Activated effector memory CD4-positive, alpha-beta T cell treated with Interleukin-2 at 50 U/mL for 16 hours (primary cell): ENCODE measurements at regions not wholly inside any gene's neighbourhood (a gene's known extent, or its start where the extent isn't known, plus 50 kb on each side); places are given as distances from the start of the nearest gene placed in this dataset.
"Not testable (repeated sequence)": the region's sequence is repeated elsewhere in the genome, so short reads cannot be mapped to it uniquely, and the experiment has no call there.

Source experiments
- DNase-seq: peaks from one replicate; pipeline ENCODE4 v3.0.0-alpha.2; 2020

DNA sequence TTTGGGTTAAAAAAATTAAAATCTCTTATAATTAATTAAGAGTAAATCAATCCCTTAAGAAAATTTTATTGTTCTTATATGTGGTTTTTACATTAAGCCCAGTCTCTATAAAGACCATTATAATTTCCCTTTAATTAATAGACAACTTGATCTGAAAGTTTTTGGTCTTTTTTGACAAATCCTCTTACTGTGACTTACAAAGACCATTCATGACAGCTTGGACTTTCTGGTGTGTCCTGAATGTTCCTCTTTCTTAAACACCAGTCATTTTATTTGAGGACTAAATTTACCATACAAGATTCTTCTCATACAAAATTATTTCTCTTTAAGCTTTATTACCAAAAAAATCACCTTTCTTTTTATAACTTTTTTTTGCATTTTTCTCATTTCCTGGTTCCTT lies 368.3 kb downstream of the ADGRD1 start:
- no peak for DNase-seq

DNA sequence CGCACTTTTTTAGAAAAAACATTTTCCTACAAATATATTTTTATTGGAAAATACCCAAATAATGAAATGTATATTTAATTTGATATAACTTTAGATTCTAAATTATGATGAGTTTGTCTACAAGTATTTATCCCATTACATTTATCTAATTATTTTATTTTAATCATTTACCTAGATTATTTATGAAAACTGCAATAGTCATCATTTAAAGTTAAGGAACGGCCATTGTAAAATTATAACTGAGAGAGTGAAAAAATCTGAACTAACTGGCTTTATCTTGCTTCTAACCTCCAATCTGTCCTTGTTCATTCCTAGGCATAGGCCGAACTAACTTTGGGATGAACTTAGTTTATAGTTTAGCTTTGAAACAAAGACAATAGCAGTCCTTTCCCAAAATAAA lies 368.8 kb downstream of the ADGRD1 start:
- not testable (repeated sequence) for DNase-seq

DNA sequence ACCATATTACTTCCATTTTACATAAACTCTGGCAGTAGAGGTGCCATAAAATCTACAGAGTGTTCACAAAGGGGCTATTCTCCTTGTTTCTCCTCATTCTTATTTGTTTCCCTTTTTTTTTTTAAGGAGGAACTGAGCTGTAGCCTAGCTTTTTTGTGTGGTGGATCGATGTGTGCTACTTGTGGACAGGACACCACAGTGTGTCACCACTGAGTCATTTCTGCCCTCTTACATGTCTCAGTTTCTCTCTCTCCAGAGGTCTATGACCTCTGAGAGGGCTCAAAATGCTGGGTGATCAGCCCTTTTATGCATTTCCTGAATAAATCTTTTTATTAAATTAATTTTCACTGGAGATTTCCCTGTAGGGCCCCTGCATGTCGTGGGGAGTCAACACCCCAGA lies 370.2 kb downstream of the ADGRD1 start:
- DNase-seq: no peak

DNA sequence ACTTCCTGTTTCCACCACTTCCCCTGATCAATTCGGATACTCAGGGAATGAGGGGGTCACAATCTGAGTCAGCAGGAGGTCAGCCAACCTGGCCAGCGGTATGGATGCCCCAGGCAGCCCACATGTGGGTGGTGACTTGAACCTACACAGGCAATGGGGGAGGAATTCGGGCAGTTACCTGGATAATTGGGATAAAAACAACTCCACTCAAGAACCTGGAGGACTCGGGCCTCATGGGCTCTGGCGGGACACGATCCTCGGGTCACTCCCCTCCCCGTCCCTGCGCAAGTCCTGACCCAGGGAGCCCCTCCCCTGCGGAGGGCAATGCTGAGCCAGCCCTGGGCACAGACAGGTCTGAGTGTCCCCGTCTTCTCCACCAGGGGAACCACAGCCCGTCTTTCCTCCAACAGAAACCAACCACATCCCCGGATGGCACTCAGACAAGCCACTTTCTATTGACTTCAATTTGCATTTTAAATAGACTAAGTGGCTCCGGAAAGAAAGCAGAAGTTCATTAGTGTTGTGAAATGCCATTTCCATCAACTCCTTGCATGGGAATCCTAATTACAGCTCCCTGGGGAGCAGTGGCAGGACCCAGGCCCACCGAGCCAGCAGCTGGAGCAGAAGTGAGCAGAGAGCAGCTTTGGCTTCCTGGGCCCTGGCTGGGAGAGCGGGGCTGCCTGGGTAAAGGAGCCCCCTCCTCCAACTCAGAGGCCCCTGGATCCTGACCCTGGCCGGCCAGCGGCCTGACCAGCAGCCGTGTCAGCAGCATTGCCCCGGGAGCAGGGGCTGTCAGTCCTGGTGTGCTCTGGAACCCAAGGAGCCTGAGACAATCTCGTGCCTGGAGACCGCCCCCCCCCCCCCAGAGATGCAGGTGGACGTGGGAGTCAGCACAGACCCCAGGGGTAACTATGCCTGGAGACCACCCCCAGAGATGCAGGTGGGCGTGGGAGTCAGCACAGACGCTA lies 374.1 kb downstream of the ADGRD1 start:
- no peak for DNase-seq

- not testable (repeated sequence) for DNase-seq
Observed at GRCh38 chr12:131328861-131329845, 375.4 kb downstream of the ADGRD1 start.

DNA sequence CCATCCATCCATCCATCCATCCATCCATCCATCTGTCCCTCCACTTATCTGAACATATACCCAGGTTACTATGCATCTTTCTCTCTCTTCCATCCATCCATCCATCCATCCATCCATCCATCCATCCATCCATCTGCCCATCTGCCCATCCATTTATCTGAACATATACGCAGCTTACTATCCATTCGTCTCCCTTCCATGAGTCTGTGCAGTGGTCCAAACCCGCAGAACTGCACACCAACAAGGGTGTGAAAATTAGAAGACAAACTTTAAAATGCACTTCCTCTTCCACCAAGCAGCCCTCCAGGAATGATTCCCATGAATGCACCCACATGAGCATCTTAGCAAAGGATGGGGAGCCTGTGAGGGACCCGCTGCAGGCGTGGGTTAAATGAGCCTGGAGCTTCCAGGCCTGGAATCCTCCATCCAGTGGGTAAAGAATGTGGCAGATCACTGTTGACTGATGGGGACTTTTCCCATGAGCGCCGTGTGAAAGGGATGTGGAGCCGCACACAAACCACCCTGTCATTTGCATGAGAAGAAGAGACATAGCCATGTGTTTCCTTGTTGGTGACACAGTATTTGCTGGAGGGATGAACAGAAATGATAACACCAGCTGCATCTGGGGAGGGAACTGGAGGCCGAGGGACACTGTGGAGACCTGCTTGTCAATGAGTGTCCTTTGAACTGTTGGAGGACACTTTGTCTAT lies 376.6 kb downstream of the ADGRD1 start:
- no peak for DNase-seq

DNA sequence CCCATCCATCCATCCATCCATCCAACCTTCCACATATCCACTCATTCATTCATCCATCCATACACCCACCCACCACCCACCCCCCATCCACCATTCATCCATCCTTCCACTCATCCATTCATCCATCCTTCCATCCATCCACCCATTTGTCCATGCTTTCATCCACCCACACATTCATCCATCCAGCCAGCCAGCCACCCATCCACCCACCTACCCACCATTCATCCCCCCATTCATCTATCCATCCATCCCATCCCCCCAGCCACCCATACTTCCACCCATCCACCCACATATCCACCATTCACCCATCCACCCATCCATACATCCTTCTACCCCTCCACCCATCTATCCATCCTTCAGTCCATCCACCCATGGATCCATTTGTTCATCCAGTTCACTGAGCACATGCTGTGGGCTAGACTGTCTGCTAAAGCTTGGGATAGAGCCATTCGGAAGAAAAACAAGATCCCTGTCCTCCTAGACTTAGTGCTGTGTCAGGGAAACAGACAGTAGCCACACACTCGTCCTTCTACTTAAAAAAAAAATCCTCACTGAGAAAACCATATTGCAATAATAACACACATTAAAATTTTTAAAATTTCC lies 377.5 kb downstream of the ADGRD1 start:
- no peak for DNase-seq

DNA sequence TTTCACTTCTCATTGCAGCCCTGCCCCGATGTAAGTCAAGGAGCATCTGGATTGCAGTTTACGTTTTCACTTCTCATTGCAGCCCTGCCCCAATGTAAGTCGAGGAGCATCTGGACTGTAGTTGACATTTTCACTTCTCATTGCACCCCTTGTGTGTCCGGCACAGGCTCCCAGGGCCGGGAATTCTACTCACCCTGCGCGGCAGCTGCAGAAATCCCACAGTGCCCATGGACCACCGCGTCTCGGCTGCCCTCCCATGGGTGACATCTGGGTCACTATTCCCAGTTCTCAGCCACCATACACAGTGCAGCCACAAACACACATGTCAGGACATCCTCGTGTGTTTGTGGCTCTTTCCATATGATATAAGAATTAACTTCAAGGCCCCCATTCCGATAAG lies 378.5 kb downstream of the ADGRD1 start:
- DNase-seq: no peak

DNA sequence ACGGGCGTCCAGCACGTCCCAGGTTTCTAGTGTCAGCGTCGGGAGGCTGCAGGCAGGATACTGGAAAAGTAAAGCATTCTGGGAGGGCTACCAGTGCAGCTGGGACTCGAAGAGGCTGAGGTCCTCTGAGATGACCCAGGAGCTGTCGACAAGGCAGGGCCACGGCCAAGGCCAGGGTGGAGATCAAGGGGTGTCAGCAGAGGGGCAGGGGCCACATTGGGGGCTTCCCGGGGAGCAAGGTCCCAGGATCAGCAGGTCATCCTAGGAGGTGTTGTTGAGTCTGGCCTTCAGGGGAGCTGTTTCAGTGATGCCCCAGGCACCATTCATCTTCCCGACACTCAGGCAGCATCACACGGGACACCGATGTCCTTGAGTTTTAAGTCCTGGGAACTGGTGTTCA lies 377.8 kb upstream of the SFSWAP start:
- no peak for DNase-seq

DNA sequence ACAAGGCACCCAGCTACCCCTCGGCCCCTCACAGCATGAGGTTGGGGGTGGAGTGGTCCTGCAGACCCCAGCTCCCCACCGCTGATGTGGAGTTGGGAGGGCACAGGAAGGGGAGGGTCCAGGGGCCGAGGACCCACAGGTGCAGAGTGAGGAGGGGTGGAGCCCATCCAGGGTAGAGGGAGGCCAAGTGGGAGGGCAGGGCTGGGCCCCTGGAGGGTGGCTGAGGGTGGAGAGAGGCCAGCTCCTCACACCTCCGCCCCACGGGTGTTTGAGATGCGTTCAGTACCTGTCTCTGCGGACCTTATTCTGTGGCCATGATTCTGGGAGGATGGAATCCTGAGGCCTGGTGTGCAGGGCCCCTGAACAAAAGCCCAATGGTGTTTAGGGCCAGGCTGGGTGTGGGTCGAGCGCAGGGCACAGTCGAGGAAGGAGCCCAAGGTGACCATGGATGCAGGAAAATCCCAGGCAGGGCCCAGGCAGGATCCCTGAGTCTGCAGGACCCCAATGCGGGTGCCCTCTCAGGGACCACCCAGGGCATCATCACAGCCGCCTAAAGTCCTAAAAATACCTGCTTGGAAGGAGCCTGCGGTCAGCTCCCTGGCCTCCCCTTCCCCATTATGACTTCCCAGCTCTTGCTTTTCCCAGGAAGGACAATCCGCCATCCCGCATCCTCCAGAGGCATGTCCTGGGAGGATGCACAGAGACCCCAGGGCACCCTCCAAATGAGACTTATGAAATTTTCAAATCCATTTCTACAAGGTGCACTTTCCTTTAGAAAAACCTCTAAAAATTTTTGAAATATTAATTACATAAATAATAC lies 377.1 kb upstream of the SFSWAP start:
- no peak for DNase-seq

GRCh38 chr12:131334835-131335234 lies 376.1 kb upstream of the SFSWAP start:
- no peak for DNase-seq

- DNase-seq: no peak
Observed at GRCh38 chr12:131335456-131335855, 375.4 kb upstream of the SFSWAP start.

DNA sequence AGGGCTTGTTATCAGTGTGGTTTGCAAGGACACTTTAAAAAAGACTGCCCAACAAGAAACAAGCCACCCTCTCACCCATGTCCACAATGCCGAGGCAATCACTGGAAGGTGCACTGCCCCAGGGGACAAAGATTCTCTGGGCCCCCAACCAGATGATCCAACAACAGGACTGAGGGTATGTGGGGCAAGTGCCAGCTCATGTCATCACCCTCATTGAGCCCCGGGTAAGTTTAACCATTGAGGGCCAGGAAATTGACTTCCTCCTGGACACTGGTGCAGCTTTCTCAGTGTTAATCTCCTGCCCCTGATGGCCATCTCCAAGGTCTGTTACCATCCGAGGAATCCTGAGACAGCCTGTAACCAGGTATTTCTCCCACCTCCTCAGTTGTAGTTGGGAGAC lies 373.0 kb upstream of the SFSWAP start:
- not testable (repeated sequence) for DNase-seq

DNA sequence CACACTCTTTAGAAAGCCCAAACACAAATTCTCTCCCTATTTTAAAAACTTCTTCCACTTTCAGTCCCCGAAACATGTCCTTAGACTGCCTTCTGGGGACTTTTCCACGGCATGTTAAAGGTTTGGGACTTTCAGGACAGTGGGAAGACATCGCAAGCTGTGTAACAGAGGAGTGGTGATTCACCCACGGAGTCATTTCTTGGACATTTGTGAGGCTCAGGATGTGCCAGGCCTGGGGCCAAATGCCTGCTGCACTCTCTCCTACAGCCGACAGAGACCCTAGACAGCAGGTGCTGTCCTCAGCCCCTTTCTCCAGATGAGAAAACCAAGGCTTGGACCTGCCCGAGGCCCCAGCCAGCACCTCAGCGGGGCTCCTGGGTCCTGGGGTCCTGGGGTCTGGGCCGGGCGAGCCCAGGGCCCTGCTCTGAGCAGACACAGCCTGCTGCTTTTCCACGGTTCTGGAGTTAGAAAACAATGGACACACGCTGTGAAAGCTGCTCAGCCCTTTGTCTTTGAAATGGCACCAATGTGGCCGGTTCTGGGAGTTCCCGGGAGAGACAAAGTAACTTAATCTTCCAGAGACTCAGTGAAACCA lies 370.2 kb upstream of the SFSWAP start:
- no peak for DNase-seq

GRCh38 chr12:131341608-131342007 lies 369.3 kb upstream of the SFSWAP start:
- not testable (repeated sequence) for DNase-seq

- not testable (repeated sequence) for DNase-seq
Observed at GRCh38 chr12:131343436-131343835, 367.5 kb upstream of the SFSWAP start.

GRCh38 chr12:131344715-131345520 lies 366.0 kb upstream of the SFSWAP start:
- not testable (repeated sequence) for DNase-seq

DNA sequence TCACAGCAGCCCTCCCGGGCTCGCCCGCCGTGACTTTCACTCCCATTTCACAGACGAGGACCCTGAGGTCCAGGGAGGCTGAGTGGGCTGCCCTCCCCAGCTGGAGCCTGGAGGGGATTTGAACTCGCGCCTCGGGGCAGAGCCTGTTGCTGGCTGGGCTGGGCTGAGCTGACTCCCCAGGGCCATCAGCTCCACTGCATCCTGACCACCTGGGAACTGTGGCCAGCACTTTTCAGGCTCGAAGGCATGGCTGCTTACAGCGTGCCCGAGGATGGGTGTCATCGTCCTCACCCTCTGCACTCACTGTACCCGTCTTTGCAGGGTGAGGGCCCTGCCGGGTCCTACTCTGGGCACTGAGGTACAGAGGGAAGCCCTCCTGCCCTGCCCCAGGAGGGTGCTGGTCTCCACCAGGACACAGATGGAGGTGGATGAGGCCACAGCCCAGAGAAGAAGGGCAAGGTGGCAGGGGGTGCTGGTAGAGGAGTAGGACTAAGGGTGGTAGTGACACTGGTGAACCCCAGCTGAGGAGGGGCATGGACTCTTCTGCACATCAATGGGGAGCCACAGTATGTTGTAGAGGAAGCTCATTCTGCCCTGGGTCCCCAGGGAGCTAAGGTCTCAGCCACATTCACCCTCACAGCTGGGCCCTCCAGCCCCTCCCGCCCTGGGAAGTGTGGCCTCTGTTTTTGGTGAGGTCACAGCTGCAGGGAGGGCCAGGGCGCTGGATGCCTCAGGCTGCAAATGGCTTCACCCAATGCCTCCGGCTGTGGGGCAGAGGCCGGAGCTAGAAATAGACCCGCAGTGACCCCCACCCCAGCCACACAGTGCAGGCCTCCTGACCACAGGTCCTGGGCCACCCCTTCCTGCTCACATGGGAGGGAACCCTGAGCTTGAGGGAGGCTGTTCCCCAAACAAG lies 365.1 kb upstream of the SFSWAP start:
- DNase-seq: no peak
